Posterior cingulate gyrus (tissue), 11 donors: ENCODE measurements at regions not wholly inside any gene's neighbourhood (a gene's known extent, or its start where the extent isn't known, plus 50 kb on each side); places are given as distances from the start of the nearest gene placed in this dataset.
"Not testable (repeated sequence)": the region's sequence is repeated elsewhere in the genome, so short reads cannot be mapped to it uniquely, and the experiment has no call there.

Source experiments
- DNase-seq, 10 donors: peaks; one replicate each; pipeline versions ENCODE4 v3.0.0 to v3.0.0-alpha.2; 2020 to 2021; ENCODE audit warnings: mixed read lengths in 3 of 10
- intact Hi-C: fragments of 100-400 bp; cut with DNase I; formaldehyde crosslinking; loops from one replicate; pipeline ENCODE4 v1.15.1; 2023

GRCh38 chr2:72032481-72033041 lies 115.1 kb downstream of the CYP26B1 start:
- peak in 2 of 10 donors; percentile 51 to 78 for DNase-seq
- intact Hi-C loops: no loop called here

DNA sequence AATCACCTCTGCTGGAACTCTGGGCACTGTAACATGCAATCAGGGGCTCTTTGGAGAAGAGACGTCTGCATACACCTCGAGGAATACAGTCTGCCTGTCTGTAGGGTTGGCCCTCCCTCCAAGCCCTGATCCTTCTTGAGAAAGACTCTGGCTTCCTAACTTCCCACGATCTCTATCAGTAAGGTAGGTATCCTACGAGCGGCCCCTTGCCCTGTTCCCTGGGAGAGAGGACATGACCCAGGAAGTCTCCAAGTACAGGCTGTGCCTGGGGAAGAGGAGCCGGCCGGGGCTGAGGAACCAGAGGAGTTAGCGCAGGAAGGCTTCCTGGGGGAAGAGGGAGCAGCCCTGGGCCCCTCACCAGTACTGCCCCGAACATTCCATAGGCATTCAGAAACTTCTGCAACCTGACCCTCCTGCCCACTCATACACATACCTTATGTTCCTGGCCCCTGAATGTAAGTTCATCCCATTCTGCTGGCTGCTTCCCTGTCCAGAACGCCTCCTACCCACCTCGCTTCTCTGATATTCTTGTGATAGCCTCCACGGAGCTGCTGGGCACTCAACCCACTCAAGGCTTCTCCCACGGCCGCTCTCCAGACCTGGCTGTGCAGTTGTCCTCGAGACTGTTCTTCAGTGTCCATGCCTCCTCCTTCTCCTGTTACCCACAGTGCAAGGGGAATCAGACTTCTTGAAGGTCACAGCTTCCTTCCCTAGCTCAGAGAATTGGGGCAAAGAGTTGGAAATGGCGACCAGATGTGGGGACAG lies 116.1 kb downstream of the CYP26B1 start:
- intact Hi-C loops: no loop called here
- peak in 2 of 10 donors; percentile 29 to 69 for DNase-seq

- intact Hi-C loops: no loop called here
- peak in 1 of 10 donors; percentile 46 for DNase-seq
Observed at GRCh38 chr2:72028996-72029395, 118.7 kb downstream of the CYP26B1 start.

DNA sequence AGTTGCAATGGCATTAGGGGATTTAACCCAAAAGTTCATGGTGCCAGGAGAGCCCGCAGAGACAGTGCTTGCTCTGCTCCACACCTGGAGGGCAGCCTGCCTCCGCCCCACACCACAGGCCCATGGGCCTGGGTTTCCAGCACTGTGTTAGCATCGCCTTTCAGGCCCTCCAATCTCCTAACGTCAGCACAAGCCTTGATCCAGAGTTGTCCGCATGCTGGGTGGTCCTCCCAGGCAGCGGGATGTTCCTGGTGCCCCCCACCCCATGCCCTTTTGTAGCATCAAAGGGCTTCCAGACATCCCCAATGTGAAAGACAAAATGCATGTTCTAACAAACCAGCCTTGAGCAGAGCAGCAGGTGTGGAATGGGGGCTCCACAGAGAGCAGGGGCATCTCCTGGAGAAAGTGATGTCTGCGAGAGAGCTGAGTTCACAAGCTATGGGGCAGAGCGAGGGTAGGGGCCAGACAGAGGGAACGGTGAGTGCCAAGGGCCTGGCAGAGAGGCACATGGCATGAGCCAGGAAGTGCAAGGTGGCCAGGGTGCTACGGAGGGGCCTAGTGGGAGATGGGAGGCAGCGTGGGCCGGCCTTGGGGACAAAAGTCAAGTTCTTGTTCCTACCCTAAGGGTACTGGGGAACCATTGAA lies 119.2 kb downstream of the CYP26B1 start:
- intact Hi-C loops: no loop called here
- peak in 2 of 10 donors; percentile 46 to 55 for DNase-seq

- peak in 2 of 10 donors; percentile 47 to 68 for DNase-seq
- intact Hi-C loops: no loop called here
Observed at GRCh38 chr2:72027426-72028161, 120.1 kb downstream of the CYP26B1 start.

DNA sequence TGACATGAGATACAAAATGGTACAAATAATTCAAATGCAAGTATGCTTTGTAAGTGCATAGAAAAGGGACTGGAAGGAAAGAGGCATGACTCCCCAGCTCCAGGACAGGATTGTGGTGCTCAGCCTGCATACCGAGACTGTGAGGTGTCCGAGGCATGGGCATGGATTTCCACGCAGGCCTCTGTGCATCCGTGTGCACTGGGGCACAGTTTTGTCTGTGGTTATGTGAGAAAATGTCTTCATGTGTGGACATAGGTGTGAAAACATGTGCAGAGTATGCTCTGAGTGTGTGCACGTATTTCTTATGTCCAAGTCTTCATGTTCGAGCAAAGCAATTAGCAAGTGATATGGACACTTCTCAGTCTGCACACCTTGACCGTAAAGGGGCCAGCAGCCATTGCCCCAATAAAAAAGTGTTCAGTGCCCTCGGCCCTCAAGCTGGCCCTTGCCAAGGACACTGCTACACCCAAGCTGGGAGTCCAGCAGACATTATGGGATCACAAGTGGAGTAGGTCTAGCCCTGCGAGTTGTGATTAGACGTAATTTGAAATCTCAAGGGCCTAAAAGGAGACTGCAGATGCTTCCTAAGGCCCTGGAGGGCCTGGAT lies 120.7 kb downstream of the CYP26B1 start:
- DNase-seq: peak in 1 of 10 donors; percentile 19

DNA sequence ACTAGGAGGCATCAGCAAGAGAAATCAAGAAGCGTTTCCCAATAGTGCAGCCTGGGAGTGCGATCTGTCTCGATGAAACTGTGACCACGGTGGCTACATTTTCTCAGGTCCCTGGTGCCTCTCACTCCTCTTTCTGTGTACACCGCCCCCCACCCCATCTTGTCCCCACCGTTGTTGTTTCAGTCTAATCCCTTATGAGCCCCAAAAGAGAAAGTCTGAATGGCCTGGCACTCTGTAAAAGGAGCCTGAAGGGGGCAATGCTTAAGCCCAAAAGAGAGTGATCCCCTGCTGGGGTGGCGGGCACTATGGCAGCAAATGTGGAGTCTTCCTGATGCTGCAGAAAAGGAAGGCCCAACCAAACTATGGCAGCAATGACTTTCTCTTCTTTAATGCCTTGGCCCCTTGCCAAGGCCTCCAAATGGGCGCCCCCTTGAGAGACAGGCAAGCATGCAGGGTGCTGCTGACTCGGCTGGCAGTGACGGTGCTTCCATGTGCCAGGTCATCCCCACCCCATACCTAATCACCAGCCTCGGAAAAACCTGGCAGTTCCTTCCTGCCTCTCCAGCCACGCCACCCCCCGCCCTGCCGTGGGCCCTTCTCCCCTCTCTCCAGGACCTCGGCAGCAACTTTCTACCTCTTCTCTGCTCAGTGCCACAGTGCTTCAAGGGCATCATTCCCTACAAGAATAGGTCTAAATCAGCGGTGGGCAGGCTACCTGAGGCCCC lies 123.0 kb downstream of the CYP26B1 start:
- intact Hi-C loops: no loop called here
- peak in 1 of 10 donors; percentile 45 for DNase-seq

More for the DNA sequence above, 120.7 kb downstream of the CYP26B1 start:
- intact Hi-C loops: no loop called here

GRCh38 chr2:72023678-72024390 lies 123.8 kb downstream of the CYP26B1 start:
- peak in 2 of 10 donors; percentile 14 to 20 for DNase-seq
- intact Hi-C loops: no loop called here

GRCh38 chr2:72021371-72021770 lies 126.3 kb downstream of the CYP26B1 start:
- intact Hi-C loops: not testable (repeated sequence)
- peak in 2 of 10 donors; percentile 8 to 47 for DNase-seq

DNA sequence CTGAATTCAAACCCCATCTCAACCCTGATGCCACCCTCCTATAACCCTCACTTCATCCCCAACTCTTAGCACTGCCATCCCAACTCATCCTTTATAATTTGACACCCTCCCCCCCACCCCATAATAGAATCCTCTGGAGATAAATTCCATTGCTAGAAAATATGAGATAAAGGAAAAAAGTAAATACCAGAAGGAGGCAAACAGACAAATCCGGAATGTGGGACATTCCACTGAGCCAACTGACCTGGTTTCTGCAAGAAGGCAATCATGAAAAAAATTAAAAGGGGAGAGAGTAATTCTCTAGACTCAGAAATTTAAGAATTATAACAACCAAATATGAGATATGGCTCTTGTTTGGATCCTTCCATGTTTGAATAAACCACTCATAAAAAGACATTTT lies 132.4 kb downstream of the CYP26B1 start:
- intact Hi-C loops: no loop called here
- DNase-seq: no peak

DNA sequence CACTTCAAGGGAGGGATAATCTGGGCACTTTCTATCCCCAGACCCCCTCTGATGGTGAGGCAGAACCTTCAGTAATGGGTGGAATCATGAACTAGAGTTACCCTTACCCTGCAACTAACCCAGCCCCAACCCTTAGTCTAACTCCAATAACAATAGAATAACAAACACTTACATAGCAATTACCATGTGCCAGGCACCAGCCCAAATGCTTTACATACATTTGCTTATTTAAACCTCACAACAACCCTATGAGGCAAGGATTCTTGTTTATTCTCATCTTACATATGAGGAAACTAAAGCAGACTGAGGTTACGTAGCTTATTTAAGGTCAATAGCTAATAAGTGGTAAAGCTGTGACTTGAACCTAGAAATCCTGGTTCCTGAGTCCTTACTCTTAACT lies 132.8 kb downstream of the CYP26B1 start:
- intact Hi-C loops: no loop called here
- DNase-seq: no peak

DNA sequence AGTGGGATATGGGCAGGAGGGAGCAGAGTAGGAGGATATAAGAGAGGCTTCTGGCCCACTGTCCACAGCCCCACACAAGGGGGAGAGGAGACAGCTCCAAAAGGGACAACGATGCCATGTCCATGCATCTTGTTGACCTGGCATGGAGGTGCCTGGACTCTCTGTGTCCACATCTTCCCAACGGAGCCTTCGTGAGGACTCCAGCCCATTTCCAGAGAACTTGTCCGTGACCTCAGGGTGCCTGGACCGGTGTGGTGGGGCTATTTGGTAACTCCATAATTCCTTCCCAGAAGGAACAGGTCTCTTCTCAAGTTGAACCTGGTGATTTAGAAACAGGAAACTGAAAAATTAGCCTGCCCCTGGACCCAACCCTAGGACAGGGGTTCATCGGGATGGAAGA lies 133.9 kb downstream of the CYP26B1 start:
- peak in 1 of 10 donors; percentile 14 for DNase-seq
- intact Hi-C loops: no loop called here

GRCh38 chr2:72012886-72013574 lies 134.6 kb downstream of the CYP26B1 start:
- DNase-seq: peak in 1 of 10 donors; percentile 57
- intact Hi-C loops: no loop called here

DNA sequence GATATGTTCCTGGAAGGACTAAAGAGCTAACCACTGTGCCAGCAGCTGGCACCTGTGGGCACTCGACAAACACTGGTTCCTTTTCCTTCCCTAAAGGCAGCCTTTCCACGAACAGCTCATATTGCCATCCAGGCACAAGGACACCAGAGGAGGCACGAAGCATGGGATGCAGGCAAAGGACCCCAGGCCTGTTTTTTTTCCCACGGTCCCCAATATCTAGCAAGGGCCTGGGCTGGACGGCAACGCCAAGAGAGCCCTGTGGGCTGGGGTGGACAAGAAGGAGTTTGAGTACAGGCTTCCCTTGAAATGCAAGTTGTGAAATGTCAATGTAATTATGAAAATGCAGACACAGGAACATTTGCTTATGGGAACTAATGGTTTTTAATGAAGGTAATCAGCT lies 135.9 kb downstream of the CYP26B1 start:
- intact Hi-C loops: no loop called here
- peak in 1 of 10 donors; percentile 49 for DNase-seq

DNA sequence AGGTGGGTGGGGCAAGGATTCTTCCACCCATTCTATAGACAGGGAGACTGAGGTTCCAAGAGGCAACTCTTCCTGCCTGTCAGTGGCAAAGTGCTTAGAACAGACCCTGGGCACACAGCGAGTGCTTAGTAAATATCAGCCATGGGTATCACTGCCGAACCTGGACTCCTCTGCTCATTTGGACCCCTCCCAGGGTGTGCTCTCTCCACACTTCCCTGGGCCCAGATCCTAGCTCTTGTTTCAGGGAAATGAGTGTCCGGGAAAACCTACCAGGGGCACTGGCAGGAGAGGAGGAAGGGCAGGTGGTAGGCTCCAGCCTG lies 136.3 kb downstream of the CYP26B1 start:
- DNase-seq: no peak
- intact Hi-C loops: no loop called here

GRCh38 chr2:72010647-72011369 lies 136.9 kb downstream of the CYP26B1 start:
- intact Hi-C loops: no loop called here
- DNase-seq: no peak

DNA sequence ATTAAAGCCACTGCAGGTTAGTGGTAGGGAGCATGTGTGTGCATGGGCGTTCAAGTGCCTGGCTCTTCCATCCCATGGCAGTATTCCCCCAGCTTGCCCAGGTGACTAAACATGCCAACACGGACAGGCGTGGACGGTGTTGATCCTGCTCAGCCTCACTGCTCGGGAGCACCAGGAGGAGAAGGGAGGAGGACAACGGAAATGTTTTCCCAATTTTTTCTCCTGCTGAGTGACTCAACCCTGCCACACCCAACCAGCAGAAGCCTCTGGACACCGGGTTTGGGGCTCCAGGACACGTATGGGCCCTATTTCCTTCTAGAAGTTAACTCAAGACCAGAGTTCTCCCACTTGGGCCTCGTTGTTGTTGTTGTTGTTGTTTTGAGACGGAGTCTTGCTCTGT lies 139.1 kb downstream of the CYP26B1 start:
- no peak for DNase-seq

GRCh38 chr2:72007402-72007801 lies 140.3 kb downstream of the CYP26B1 start:
- DNase-seq: no peak
- intact Hi-C loops: no loop called here

More for the DNA sequence above, 139.1 kb downstream of the CYP26B1 start:
- intact Hi-C loops: no loop called here
